ENCODE measurements at regions not wholly inside any gene's neighbourhood (a gene's known extent, or its start where the extent isn't known, plus 50 kb on each side); places are given as distances from the start of the nearest gene placed in this dataset.

DNA sequence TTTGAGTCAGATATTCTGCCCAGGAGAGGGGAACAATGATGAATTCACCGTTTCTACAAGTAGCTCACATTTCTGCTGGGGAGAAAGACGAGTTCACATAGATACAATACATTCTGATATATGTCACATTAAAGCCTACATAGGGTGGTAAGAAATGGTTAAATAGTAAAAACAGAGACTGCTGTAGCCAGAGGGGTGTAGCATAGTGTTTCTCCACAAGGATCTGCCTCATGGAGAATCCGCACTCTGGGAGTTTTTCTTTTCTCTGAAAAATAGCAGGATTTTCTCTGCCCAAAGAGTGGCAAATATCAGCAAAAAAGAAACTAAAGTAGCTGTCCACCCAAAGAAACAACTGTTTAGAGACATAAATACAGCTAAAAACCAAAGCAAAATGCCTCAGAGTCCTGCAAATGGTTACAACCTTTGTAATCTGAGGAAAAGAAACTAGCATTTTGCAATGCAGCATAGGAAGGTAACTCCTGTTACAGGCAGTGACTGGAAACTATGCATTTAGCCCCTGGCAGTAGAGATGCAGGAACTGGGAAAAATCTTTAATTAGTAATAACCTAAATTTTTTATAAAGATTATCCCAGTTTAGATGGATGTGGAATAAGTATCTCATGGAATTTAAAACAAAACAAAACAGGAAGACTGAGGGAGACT, 1126.7 kb upstream of the ADGRL2 start:
- no peak for DNase-seq

DNA sequence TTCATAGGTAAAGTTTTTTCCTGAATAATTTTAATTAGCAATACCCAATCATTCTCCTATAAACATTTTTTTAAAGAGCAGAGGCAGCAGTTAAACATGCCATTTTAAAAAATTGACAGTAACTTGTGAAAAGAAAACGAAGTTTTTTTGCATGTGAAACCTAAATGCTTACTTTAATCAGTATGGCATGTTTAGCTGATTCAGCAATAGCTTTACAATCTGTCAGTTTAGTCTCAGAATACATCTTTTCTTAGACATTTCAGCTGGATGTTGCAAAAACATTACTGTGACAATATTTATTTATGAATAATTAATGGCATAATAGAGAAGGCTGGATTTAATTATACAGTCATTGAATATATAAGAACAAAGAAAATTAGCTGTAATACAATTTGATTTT, 1132.4 kb upstream of the ADGRL2 start:
- DNase-seq: no peak

DNA sequence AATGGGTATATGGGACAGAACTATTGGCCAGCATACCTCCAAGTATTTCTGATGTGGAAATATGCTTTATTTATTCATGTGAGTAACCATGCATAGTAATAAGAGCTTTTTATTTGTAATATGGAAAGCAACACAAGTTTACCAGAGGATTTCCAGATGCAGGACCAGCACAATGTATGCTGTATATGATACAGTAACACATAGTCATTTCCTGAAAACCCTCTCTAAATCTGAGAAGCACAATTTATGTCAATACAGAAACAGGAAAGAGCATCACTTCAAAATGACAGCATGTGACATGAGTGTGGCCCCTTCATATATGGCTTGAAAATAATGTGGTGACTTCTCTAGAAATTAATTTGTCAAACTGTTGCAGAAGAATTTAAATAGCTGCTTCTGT, 1134.7 kb upstream of the ADGRL2 start:
- DNase-seq: no peak

DNA sequence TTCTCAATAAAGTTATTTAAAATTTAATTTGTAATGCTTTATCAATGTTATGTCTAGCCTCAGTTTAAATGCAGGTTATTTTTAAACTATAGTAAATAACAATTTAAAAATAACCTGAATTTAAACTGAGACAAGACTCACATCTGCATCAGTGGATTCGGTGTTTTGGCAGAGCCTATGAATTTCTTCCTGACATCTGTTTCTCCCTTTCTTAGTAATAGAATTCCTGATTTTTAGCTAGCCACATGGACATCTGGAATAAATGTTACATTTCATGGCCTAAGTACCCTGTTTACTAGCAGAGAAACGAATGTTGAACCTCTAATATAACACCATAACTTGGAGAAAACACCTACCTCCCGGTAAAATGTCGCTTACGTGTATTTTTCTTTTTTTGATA, 1141.6 kb upstream of the ADGRL2 start:
- DNase-seq: no peak

DNA sequence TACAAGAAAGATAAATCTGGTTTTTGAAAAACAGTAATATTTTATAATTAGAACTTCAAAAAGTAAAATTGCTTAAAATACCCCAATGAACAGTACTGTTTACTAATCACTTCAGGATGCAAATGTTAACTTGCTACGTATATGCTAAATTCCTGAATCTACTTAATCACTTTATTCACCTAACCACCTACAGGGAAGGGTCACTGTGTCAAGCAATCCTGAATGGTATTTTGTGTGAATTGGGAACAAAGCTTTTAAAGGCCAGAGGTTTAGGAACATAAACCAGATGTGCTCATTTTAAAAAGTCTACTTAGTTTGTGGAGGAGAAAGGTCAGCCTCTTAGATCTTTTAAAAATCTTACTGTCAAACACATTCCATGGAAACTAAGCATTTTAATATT, 1143.0 kb upstream of the ADGRL2 start:
- DNase-seq: no peak

DNA sequence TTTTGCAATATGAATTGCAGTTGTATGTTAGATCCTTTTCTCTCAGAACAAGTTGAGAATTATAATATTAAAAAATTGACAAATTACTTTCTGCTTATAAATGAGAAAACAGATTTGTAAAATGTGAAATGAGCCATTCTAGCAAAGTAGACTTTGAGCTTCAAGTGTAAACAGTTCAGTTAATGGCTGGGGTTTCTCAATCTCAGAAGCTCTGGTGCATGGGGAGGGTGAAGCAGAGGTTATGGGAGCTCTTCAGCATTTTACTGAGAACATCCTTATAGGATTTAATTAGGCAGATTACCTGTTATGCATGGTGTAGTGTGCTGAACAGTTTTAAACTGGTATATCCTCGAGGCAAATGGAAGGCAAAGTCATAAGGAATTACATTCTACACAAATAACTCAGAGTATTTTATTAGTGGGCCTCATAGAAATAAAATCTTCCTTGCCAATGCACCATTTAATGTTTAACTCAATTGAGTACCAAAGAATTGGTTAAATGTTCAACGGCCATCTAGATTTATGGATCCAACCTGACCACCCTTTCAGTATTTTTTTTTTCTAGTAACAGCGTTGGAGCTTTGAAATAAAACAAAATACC, 1143.6 kb upstream of the ADGRL2 start:
- DNase-seq: no peak

DNA sequence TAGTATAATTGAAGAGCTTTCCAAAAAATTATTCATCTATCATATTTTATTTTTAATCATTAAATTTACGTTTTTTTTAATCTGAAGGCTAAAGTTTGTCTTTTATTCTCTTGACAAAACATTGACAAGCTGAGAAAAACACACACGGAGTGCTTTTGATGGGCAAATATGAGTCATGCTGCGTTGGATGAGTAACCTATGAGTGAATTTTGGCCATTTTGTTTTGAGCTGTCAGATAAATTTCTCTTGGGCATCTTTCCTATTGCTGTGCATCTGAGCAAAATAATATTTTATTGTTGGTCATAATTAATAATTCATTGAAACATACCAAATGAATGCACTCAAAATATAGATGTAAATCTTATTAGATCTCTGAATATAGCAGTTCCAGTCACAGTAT, 1144.1 kb upstream of the ADGRL2 start:
- DNase-seq: no peak

DNA sequence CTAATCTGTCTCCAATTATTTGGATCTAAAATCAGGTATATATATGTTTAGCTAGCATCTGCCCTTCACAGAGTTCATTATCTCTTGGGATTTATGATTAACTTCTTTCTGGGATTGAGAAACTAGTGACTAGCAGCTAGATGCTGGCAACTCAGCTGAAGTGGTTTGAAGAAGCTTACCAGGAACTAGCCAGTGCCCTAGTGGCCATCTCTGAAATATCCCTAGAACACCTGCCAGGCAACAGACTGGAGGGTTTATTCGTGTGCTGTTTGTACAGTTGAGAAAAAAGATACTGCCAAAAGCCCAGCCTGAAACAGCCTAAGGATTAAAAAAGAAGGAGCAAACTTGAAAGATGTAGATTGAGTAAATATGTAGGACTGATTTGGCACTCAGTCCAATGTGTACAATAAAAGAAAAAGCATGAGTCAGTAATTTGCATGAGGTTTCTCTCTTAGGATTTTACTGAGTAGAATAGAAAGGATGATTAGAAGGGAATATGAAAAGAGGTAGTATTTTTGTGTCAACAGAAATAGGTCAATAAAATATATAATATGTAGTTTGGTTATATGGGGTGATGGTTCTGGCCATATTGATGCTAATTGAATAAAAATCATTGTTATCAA, 1144.6 kb upstream of the ADGRL2 start:
- DNase-seq: peak; percentile 4

DNA sequence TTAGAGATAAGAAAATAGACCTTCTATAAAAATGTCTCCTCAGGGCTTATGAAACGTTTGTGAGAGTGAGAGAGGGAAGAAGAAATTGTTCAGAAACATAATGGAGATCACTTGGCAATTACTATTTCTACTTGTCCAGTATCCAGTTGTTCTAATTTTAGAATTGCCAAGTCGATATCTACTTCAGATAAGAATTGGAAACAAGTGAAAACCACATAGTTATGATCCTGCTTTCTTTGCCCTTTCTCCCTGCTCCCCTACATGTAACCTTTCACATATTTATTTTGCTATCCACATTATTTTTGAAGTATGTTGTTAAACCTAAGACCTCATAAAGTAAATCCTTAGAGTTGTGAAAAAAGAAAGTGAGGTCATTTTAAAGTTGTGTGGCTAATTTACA, 1154.7 kb upstream of the ADGRL2 start:
- DNase-seq: no peak

DNA sequence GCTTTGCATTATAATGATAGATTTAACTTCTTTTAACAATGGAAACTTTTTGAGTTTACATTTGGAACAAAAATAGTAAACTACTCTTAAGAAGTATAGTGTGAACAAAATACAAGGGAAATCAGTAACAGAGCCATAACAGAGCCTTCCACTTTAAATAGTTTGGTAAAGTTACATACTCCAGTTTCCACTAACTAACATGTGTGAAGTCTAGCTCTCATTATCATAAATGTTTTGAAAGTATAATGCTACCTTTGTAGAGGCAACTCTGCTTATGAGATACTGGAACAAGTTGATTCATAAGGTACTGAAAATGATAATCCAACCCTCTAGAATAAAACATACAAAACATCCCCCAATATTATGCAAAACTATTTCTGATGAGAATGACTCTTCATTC, 1155.1 kb upstream of the ADGRL2 start:
- no peak for DNase-seq

DNA sequence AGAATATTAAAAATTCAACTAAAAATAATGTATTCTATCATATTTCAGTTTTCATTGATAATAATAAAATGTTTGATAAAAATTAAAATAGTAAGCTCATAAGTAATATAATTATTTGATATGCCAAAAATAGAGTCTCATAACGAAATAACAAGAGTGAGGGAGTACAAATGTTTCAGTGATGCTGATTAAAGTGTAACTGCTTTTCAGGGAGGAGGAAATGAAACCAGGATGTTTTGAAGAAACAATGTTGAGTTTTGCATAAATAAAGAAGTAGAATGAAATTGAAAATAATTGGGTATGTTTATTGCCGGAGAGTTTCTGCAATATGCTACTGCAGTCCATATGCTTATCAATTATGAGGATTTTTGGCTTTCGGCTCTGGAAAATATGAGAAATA, 1159.8 kb upstream of the ADGRL2 start:
- DNase-seq: no peak

DNA sequence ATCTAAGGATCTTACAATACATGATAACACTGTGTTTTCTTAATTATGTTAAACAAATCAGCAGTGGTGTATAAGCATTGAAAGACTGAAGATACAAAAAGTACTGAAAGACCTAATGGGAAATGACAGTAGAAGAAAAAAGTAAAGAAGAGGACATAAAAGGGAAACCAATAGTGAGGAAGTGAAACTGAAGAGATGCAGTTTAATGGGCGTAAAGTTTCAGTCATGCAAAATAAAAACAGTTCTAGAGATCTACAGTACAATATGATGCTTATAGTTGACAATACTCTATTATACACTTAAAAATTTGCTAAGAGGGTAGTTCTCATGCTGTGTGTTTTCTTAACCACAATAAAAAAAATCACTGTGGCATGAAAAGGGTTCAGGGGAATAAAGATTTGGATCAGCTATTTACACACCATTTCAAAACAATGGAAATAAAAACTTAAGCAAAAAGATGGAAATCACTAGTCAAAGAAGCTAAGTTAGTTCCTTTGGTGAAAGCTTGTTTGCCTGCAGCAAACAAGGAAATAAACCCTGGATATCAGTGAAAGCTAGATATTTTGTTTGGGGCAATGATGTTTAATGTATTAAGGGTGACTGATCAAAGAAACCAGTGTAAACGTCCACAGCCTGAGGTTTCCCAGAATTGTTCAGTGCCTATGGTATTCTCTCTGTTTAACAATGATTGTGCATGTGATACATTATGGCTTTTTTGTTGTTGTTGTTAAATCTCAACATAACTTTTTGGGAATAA, 1160.8 kb upstream of the ADGRL2 start:
- DNase-seq: peak; percentile 22

DNA sequence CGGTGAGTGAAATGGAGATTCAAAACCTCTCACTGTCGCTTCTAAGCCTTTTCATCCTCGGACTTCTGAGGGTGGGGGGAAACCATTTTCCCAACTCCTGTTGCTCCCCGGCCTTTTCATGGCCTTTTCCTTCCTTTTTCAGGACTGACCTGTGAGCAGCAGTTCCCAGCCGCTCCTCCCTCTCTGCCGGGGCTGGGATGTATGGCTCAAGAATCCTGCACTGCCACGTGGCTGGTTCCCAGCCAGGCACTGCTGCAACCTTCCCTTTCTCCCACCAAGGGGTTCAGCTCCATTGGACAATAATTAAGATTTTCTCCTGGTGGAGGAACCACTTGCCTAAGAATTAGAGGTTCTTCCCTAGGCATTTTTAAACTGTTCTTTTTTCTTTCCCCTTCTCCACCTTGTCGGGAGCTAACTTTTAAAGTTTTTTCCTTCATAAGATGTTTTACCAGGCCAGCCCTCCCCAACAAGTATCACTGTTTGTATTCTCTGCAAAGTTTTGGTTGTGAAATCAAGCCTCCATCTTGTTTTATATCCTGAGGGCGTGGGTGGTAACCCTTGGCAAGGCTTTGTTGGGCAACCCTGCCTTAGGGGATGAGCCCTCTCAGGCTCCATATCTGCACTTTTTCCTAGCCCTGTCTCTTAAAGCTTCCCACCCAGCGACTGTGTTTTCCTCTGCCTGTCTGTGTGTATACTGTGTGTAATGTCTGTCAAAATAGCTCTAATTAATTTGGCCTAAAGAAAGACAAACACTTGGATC, 1166.6 kb upstream of the ADGRL2 start:
- no peak for DNase-seq

DNA sequence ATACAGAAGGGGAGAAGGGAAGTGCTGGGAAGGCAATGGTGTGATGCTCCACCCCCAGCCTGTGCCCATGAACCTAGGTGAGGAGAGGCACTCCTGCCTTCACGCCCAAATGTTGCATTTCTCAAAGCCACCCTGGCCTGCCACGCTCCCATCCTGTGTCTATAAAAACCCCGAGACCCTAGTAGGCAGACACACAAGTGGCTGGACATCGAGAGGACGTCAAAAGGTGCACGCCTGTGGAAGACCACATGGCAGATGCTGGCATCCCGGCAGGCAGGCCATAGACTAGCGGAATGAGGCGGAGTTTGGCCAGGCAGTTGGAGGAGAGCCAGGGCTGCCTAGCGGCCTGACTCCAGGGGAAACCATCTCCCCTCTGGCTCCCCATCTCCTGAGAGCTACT, 1168.5 kb upstream of the ADGRL2 start:
- DNase-seq: no peak

DNA sequence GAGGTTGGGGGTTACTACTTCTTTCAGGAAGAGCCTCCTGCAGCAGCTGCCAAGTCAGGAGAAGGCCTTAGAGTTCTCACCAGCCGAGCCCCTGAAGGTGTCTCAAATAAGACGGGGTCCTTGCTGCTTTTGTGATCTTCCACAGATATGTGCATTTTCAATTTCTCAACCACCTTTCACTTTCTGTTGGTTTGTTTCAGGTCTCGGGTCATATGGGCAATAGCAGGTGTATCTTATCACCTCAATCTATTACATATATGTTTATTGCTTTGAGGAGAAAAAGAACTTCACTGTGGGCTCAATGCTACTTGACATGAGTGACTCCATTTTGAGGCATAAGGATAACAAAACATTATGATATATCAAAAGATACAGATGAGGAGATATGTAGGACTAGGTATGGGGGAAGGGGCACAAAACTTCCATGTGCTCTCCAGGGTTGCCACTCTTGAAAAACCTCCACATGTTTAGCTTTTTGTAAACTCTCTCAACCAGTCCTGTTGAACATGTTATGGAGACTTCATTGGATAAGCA, 1171.4 kb upstream of the ADGRL2 start:
- DNase-seq: no peak

DNA sequence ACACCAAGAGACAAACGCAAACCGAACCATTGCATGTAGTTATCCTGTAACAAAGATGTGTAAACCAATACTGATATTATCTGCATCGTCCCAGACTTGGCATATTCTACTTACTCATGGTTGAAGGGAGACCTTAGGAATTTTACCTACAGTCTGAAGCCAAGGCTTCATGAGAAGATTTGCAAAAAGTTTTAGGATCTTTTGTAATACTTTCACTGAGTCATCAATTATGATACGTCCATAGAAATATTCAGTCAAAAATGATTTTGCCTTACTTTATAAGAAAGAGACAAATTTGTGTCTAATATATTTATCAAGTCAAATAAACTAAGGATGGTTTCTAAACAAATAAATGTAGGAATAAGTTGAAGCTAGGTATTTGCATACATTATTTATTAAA, 1176.1 kb upstream of the ADGRL2 start:
- no peak for DNase-seq

DNA sequence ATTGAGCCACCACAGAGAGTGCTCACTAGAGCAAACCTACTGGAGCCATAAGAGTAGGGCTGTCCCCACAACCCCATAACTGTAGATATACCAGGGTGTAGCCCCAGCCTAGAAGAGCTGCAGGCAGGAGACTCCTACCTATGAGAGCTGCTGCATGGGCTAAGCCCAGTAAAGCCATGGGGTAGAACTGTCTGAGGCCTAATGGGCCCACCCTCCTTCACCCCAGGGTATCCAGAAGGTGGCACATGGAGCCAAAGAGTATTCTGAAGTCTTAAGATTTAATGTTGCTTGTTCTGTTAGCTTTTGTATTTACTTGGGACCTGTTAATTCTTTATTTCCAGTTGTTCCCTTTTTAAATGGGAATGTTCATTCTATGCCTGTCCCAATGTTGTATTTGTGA, 1193.7 kb upstream of the ADGRL2 start:
- DNase-seq: no peak

DNA sequence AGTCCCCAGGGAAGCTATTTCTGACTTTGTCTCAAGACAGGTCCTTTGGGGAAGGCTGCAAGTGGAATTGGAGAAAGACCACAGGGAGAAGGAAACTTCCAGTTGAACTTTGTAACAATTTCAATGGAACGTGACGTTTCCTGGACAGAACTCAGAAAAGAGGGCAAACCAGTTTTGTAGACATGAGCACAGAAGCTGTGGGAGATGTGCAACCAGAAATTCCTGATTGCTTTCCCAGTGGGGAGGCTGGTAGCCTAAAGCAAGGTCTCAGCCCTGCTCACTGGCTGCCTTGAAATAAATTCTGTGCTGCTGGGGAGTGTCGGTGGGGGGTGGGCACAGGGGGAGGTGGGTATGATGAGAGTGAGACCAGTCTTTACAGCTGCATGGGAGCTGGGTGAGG, 1206.7 kb upstream of the ADGRL2 start:
- DNase-seq: no peak

DNA sequence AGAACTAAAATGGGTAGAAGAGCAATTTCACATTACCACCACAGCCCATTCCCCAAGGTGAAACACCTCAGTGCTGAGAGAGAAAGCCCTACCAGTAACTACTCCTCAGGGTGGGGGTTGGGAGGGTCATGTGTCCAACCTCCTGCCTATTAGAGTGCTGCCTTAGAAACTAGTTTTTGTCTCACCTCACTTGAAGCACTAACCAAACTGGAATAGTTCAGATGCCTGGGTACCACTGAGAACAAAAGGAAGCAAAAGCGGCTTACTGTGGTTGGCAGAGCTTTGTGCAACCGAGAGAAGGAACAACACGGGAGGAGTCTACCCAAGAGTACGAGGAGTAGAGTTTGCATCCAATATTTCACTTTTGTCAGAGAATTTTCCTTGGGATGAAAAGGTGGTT, 1207.5 kb upstream of the ADGRL2 start:
- DNase-seq: no peak

DNA sequence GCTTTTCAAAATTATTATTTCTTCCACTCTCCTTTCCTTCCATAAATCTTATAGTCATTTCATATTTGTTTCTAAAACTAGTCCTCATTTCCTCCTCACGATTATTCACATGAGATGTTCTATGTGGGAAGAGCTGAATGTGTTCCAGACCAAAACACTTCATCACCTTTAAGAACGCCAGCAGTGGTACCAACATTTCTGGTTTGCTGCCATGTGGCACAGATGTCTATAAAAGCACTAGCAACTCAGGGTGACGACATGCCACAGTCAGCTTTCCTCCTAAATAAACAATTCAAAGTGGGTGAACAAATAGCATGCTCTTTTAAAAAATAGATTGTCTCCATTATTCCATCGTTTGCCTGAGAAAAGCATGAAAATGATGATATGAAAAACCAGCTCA, 1217.8 kb upstream of the ADGRL2 start:
- DNase-seq: no peak

DNA sequence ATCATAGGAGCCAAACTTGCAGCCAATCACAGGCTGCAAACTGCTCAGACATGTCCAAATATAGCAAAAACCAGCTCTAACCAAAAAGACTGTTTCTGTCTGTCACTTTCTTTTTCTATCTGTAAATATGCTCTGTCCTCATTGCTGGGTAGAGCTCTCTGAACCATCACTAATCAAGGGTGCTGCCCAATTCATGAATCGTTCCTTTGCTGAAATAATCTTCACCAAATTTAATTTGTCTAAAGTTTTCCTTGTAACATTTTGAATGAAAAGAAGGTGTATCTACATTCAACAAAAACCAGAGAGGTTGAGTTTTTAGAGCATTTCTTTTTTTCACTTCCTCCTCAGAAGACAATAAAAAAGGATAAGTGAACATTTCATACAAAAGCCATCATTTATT, 1221.7 kb upstream of the ADGRL2 start:
- no peak for DNase-seq

DNA sequence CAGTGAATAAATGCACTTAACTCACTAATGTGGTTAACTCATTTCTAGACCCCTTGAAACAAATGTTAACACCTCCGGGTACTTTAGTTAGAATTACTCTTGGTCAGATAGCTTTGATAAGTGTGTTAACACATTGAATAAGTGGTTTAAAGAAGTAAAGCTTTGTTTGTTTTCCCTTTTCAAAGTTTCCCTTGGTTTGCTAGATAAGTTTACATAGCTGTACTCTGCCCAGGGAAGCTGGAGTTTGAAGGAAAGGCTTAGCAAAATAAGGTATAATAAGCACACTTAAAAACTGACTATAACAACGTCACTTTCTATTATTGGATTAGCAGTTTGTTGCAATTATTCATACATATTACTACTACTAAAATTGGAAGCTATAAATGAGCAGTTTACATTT, 1233.9 kb upstream of the ADGRL2 start:
- no peak for DNase-seq

DNA sequence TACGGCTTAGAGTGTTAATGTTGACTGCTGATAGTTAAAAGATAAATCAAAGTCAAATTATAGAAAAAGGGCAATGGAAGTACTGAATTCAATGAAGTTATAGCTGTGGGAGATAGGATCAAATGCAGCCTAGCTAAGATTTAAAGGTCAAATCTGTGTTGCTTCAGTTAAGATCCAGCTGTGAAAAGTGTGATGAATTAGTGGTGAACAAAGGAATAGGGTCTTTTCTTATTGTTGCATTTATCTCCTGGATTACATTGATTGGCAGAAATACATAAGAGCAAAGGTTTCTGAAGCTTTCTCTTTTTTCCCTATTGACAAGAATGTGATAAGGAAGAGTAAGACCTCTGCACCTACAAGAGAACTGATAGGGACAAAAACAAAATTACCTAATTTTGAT, 1234.6 kb upstream of the ADGRL2 start:
- DNase-seq: no peak
